Right cardiac atrium (tissue), 5 donors: ENCODE measurements at regions not wholly inside any gene's neighbourhood (a gene's known extent, or its start where the extent isn't known, plus 50 kb on each side); places are given as distances from the start of the nearest gene placed in this dataset.
"Not testable (repeated sequence)": the region's sequence is repeated elsewhere in the genome, so short reads cannot be mapped to it uniquely, and the experiment has no call there.

ENCODE experiments used
- ATAC-seq, 2 donors: fragments of 200-7000 bp; cut with Tn5 transposase; one replicate each; pipeline versions ENCODE4 v1.8.0 to v1.9.1; 2020; ENCODE audit warnings: moderate library complexity in 2 of 2, mild to moderate bottlenecking in 1 of 2
- DNase-seq, 3 donors: peaks; one replicate each; pipeline ENCODE4 v3.0.0-alpha.2; 2020
- H3K27ac ChIP-seq: one replicate; pipeline ENCODE4 v1.5.1; 2013; ENCODE audit warnings: mild to moderate bottlenecking, low read length, control low read depth, moderate library complexity
- H3K27me3 ChIP-seq: one replicate; pipeline ENCODE4 v1.6.1; 2013; ENCODE audit not compliant: control insufficient read depth, insufficient read depth
- H3K4me1 ChIP-seq: one replicate; pipeline ENCODE4 v1.6.1; 2013; ENCODE audit warnings: low read length; ENCODE audit not compliant: control insufficient read depth, insufficient read depth
- H3K4me3 ChIP-seq: one replicate; pipeline ENCODE4 v1.5.1; 2013; ENCODE audit warnings: low read length, control low read depth
- H3K9me3 ChIP-seq: one replicate; pipeline ENCODE4 v1.6.1; 2013; ENCODE audit warnings: low read length; ENCODE audit not compliant: control insufficient read depth
- WGBS: extraction: QIAGEN DNeasy Blood & Tissue Kit; methylation state at CpG from one replicate; pipeline ENCODE4 v1.1.7; 2013; 5-methylcytosine and 5-hydroxymethylcytosine counted together
- intact Hi-C, 4 donors: fragments of 100-400 bp; cut with DNase I; formaldehyde crosslinking; loops; one replicate each; pipeline versions ENCODE4 v1.11.0 to v1.14.0; 2022 to 2023
- donor health status: healthy with polysubstance abuse.
- donor health status: DM: no; HTN: yes; CAD: no.
- donor health status: DM: no; HTN: no; CAD: no.
- donor health status: DM: no; HTN: yes; CAD: no; lungs with severe emphysema.
- donor health status: DM: yes; HTN: yes; CAD: no.

- 95% methylated on average over 11 of the region's 11 CpGs for WGBS
- intact Hi-C loops, H3K27ac ChIP-seq, H3K27me3 ChIP-seq, H3K4me3 ChIP-seq, DNase-seq, H3K4me1 ChIP-seq, H3K9me3 ChIP-seq, ATAC-seq: not testable (repeated sequence)
These were observed 1053.7 kb downstream of the OLFM4 start for GRCh38 chr13:54082309-54082708.

GRCh38 chr13:54091884-54092283, 1063.3 kb downstream of the OLFM4 start:
- Histone ChIP-seq H3K27me3 (no peaks in the 10 kb centered on the region), H3K9me3 (no peaks in the 10 kb centered on the region), H3K4me1 (no peaks in the 10 kb centered on the region), H3K27ac (no peak overlapping the region), H3K4me3 (no peak overlapping the region)
- DNase-seq (no peak), ATAC-seq (no peak)
- intact Hi-C loops, result no loop called here
- WGBS, result 86% methylated on average over 1 of the region's 1 CpG

- DNase-seq, result no peak
- H3K27me3 ChIP-seq, result no peaks in the 10 kb centered on the region
- H3K9me3 ChIP-seq, result no peaks in the 10 kb centered on the region
- no peak for ATAC-seq
- no peak overlapping the region for H3K27ac ChIP-seq
- no peak overlapping the region for H3K4me3 ChIP-seq
- no peaks in the 10 kb centered on the region for H3K4me1 ChIP-seq
- 80% methylated on average over 8 of the region's 8 CpGs for WGBS
- intact Hi-C loops, result no loop called here
These were observed 1064.1 kb downstream of the OLFM4 start for GRCh38 chr13:54092686-54093085.

- ATAC-seq (no peak), DNase-seq (no peak)
- H3K27ac ChIP-seq, result no peak overlapping the region
- H3K9me3 ChIP-seq, result no peaks in the 10 kb centered on the region
- H3K27me3 ChIP-seq, result no peaks in the 10 kb centered on the region
- no peaks in the 10 kb centered on the region for H3K4me1 ChIP-seq
- intact Hi-C loops, result no loop called here
- no peak overlapping the region for H3K4me3 ChIP-seq
These were observed 1082.0 kb downstream of the OLFM4 start for GRCh38 chr13:54110597-54110996.

- no peak overlapping the region for H3K4me3 ChIP-seq
- no peak overlapping the region for H3K27ac ChIP-seq
- no peaks in the 10 kb centered on the region for H3K9me3 ChIP-seq
- no peaks in the 10 kb centered on the region for H3K4me1 ChIP-seq
- WGBS, result 64% methylated on average over 3 of the region's 3 CpGs
- no peaks in the 10 kb centered on the region for H3K27me3 ChIP-seq
- no peak for DNase-seq
- intact Hi-C loops, result no loop called here
- ATAC-seq, result no peak
These were observed 1096.1 kb downstream of the OLFM4 start for GRCh38 chr13:54124700-54125099.

GRCh38 chr13:54130931-54131330, 1102.3 kb downstream of the OLFM4 start:
- H3K27me3 ChIP-seq, ATAC-seq, H3K4me1 ChIP-seq, H3K9me3 ChIP-seq, DNase-seq, H3K4me3 ChIP-seq, intact Hi-C loops, H3K27ac ChIP-seq: not testable (repeated sequence)
- WGBS, result 74% methylated on average over 9 of the region's 9 CpGs

- H3K4me1 ChIP-seq, H3K27ac ChIP-seq, ATAC-seq, H3K4me3 ChIP-seq, H3K27me3 ChIP-seq, intact Hi-C loops, H3K9me3 ChIP-seq, DNase-seq: not testable (repeated sequence)
- 60% methylated on average over 3 of the region's 3 CpGs for WGBS
These were observed 1102.8 kb downstream of the OLFM4 start for GRCh38 chr13:54131433-54131832.

- H3K9me3 ChIP-seq, H3K27me3 ChIP-seq, H3K27ac ChIP-seq, H3K4me3 ChIP-seq, intact Hi-C loops, ATAC-seq, DNase-seq, H3K4me1 ChIP-seq: not testable (repeated sequence)
- 89% methylated on average over 12 of the region's 12 CpGs for WGBS
These were observed 1103.5 kb downstream of the OLFM4 start for GRCh38 chr13:54132127-54132526.

GRCh38 chr13:54132720-54133119, 1104.1 kb downstream of the OLFM4 start:
- H3K4me1 ChIP-seq, DNase-seq, H3K27me3 ChIP-seq, ATAC-seq, H3K27ac ChIP-seq, intact Hi-C loops, H3K4me3 ChIP-seq, H3K9me3 ChIP-seq: not testable (repeated sequence)
- WGBS, result 83% methylated on average over 9 of the region's 9 CpGs

- 74% methylated on average over 6 of the region's 6 CpGs for WGBS
- Histone ChIP-seq H3K4me3 (no peak overlapping the region), H3K27ac (no peak overlapping the region), H3K9me3 (no peaks in the 10 kb centered on the region), H3K27me3 (no peaks in the 10 kb centered on the region), H3K4me1 (no peaks in the 10 kb centered on the region)
- intact Hi-C loops, result no loop called here
- DNase-seq, result no peak
- ATAC-seq, result no peak
These were observed 1105.1 kb downstream of the OLFM4 start for GRCh38 chr13:54133746-54134145.

GRCh38 chr13:54144828-54145227, 1116.2 kb downstream of the OLFM4 start:
- H3K4me1 ChIP-seq, result no peaks in the 10 kb centered on the region
- WGBS, result 64% methylated on average over 3 of the region's 3 CpGs
- no peak overlapping the region for H3K4me3 ChIP-seq
- DNase-seq, result no peak
- intact Hi-C loops, result no loop called here
- H3K9me3 ChIP-seq, result no peaks in the 10 kb centered on the region
- ATAC-seq, result no peak
- H3K27me3 ChIP-seq, result no peaks in the 10 kb centered on the region
- H3K27ac ChIP-seq, result no peak overlapping the region

- no peaks in the 10 kb centered on the region for H3K4me1 ChIP-seq
- H3K27ac ChIP-seq, result no peak overlapping the region
- no peak overlapping the region for H3K4me3 ChIP-seq
- DNase-seq (no peak), ATAC-seq (no peak)
- H3K9me3 ChIP-seq, result no peaks in the 10 kb centered on the region
- WGBS, result 89% methylated on average over 3 of the region's 3 CpGs
- intact Hi-C loops, result no loop called here
- H3K27me3 ChIP-seq, result no peaks in the 10 kb centered on the region
These were observed 1122.2 kb downstream of the OLFM4 start for GRCh38 chr13:54150851-54151250.
